Prostate gland (tissue), 2 donors: ENCODE measurements at regions not wholly inside any gene's neighbourhood (a gene's known extent, or its start where the extent isn't known, plus 50 kb on each side); places are given as distances from the start of the nearest gene placed in this dataset.

Experiments
- CTCF ChIP-seq, 4 experiments: fragments of 200-600 bp in 2 of 4; fragments of 450-650 bp in 2 of 4; sonication (generic) in 2 of 4; IDR thresholded peaks; 1 replicate in 3 of 4; 2 replicates in 1 of 4; pipeline ENCODE4 v1.5.1; 2016 to 2019; ENCODE audit warnings: antibody characterized with exemption in 4 of 4, mild to moderate bottlenecking in 2 of 4, moderate library complexity in 2 of 4
- POLR2A ChIP-seq: fragments of 450-650 bp; IDR thresholded peaks from one replicate; pipeline ENCODE4 v1.6.1; 2016; ENCODE audit warnings: antibody characterized with exemption, mild to moderate bottlenecking
- POLR2AphosphoS5 ChIP-seq: sonication (generic); formaldehyde crosslinking; IDR thresholded peaks from one replicate; pipeline ENCODE4 v1.6.1; 2017; ENCODE audit warnings: antibody characterized with exemption

- TF ChIP-seq CTCF (IDR thresholded peaks at IDR 0.05) (no peak), POLR2AphosphoS5 (no peak), POLR2A (no peak)
These were observed 302.1 kb downstream of the HAPSTR1 start for GRCh38 chr16:9393591-9393990.
